OCI-LY7 (cell line): ENCODE measurements at regions not wholly inside any gene's neighbourhood (a gene's known extent, or its start where the extent isn't known, plus 50 kb on each side); places are given as distances from the start of the nearest gene placed in this dataset.

Source experiments
- BruUV-seq: library from RNA; stranded (reverse); fragments of 400-500 nt; replicated peaks from 2 replicates; lab custom pipeline; 2021; lab: Mats Ljungman, UMichigan
- CTCF ChIA-PET: fragments of 300-600 bp; sonication (Branson Sonifier 250); formaldehyde crosslinking; loops from one replicate; lab custom pipeline; 2022; ENCODE audit warnings: antibody characterized with exemption; ENCODE audit not compliant: unreplicated experiment; lab: Charles Lee
- POLR2A ChIA-PET: fragments of 300-600 bp; sonication (Branson Sonifier 250); formaldehyde crosslinking; loops from one replicate; lab custom pipeline; 2022; ENCODE audit warnings: antibody characterized with exemption; lab: Charles Lee
- DNase-seq: peaks from one replicate; pipeline ENCODE4 v3.0.0-alpha.2; 2015; ENCODE audit warnings: low spot score
- H2AFZ ChIP-seq: fragments of 200-600 bp; sonication (generic), shearing (Covaris generic); 2 replicates; pipeline ENCODE4 v1.6.1; 2014; ENCODE audit warnings: mild to moderate bottlenecking, antibody characterized with exemption, low read length, moderate library complexity
- H3K27ac ChIP-seq: fragments of 200-600 bp; sonication (generic); 2 replicates; pipeline ENCODE4 v1.5.1; 2014; ENCODE audit warnings: mixed run types, low read depth, mild to moderate bottlenecking, moderate library complexity, low read length, inconsistent platforms; ENCODE audit not compliant: poor library complexity, severe bottlenecking
- H3K36me3 ChIP-seq: fragments of 200-600 bp; sonication (generic); 2 replicates; pipeline ENCODE4 v1.6.1; 2014; ENCODE audit warnings: mild to moderate bottlenecking, antibody characterized with exemption, low read length, moderate library complexity, mixed read lengths; ENCODE audit not compliant: insufficient read depth
- H3K4me1 ChIP-seq: fragments of 200-600 bp; sonication (generic); 2 replicates; pipeline ENCODE4 v1.5.1; 2014; ENCODE audit warnings: mild to moderate bottlenecking, low read length; ENCODE audit not compliant: insufficient read depth, poor library complexity, severe bottlenecking
- H3K4me2 ChIP-seq: fragments of 200-600 bp; sonication (generic); 2 replicates; pipeline ENCODE4 v1.6.1; 2014; ENCODE audit warnings: mild to moderate bottlenecking, low read length
- H3K4me3 ChIP-seq: fragments of 200-600 bp; sonication (generic); 2 replicates; pipeline ENCODE4 v1.5.1; 2014; ENCODE audit warnings: mild to moderate bottlenecking, low read depth, low read length; ENCODE audit not compliant: poor library complexity, severe bottlenecking
- H3K79me2 ChIP-seq: fragments of 200-600 bp; sonication (generic); 2 replicates; pipeline ENCODE4 v1.6.1; 2016; ENCODE audit warnings: low read depth, mild to moderate bottlenecking, low read length, moderate library complexity, mixed read lengths; ENCODE audit not compliant: insufficient read depth
- H3K9me2 ChIP-seq: fragments of 200-600 bp; sonication (generic); 2 replicates; pipeline ENCODE4 v1.6.1; 2016; ENCODE audit warnings: mild to moderate bottlenecking, low read length, mixed read lengths; ENCODE audit not compliant: insufficient read depth
- H3K9me3 ChIP-seq: fragments of 200-600 bp; sonication (generic); 2 replicates; pipeline ENCODE4 v1.6.1; 2014; ENCODE audit warnings: mild to moderate bottlenecking, mixed run types, low read length, mixed read lengths
- H4K20me1 ChIP-seq: fragments of 200-600 bp; sonication (generic); 2 replicates; pipeline ENCODE4 v1.6.1; 2014; ENCODE audit warnings: mild to moderate bottlenecking, antibody characterized with exemption, low read length, moderate library complexity, mixed read lengths; ENCODE audit not compliant: insufficient read depth
- EZH2phosphoT487 ChIP-seq: fragments of 200-600 bp; sonication (generic); IDR thresholded peaks from 2 replicates; pipeline ENCODE4 v1.6.1; 2018; ENCODE audit warnings: low read depth, borderline replicate concordance, mild to moderate bottlenecking, mixed run types, antibody characterized with exemption, low read length, moderate library complexity, mixed read lengths
- intact Hi-C: fragments of 100-400 bp; cut with micrococcal nuclease; formaldehyde crosslinking; loops from one replicate; pipeline ENCODE4 v1.10.0; 2022; ENCODE audit not compliant: unreplicated experiment
- TF ChIP-seq, protein P1 (sequence below): fragments of 200-600 bp; sonication (generic); conservative IDR thresholded peaks from 2 replicates; pipeline ENCODE4 v1.5.1; 2014; ENCODE audit warnings: mild to moderate bottlenecking, antibody characterized with exemption, low read length, moderate library complexity, mixed read lengths

DNA sequence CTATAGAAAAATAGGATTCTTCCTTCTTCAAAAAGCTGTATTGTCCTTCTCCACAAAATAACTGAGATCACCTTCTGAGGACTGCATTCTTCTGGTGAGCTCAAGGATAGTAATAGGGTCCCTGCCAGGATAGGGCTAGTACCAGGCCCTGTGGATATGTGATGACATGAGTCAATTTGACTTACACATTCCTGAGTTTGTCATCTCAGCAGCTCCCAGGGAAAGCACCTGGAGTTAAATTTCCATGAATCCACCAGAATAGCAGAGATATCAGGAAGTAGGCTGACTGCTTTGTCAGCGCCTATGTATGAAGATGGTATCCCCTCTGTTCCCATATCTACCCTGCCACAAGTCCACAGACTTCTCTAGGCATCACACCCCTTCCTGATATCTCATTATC, 225.8 kb downstream of the PMP22 start:
- Histone ChIP-seq H2AFZ (no peak overlapping the region), H3K79me2 (no peaks in the 10 kb centered on the region), H3K4me1 (no peaks in the 10 kb centered on the region), H3K36me3 (no peaks in the 10 kb centered on the region), H3K9me2 (no peaks in the 10 kb centered on the region), H3K4me2 (no peak overlapping the region), H3K9me3 (no peaks in the 10 kb centered on the region), H4K20me1 (no peaks in the 10 kb centered on the region), H3K27ac (no peak overlapping the region), H3K4me3 (no peak overlapping the region)
- TF ChIP-seq, protein P1, sequence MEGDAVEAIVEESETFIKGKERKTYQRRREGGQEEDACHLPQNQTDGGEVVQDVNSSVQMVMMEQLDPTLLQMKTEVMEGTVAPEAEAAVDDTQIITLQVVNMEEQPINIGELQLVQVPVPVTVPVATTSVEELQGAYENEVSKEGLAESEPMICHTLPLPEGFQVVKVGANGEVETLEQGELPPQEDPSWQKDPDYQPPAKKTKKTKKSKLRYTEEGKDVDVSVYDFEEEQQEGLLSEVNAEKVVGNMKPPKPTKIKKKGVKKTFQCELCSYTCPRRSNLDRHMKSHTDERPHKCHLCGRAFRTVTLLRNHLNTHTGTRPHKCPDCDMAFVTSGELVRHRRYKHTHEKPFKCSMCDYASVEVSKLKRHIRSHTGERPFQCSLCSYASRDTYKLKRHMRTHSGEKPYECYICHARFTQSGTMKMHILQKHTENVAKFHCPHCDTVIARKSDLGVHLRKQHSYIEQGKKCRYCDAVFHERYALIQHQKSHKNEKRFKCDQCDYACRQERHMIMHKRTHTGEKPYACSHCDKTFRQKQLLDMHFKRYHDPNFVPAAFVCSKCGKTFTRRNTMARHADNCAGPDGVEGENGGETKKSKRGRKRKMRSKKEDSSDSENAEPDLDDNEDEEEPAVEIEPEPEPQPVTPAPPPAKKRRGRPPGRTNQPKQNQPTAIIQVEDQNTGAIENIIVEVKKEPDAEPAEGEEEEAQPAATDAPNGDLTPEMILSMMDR, result no peak
- TF ChIP-seq EZH2phosphoT487, result no peak
- no TSS peak for BruUV-seq
- CTCF ChIA-PET, result no interaction called here
- POLR2A ChIA-PET, result no interaction called here
- intact Hi-C loops, result no loop called here
- DNase-seq, result no peak

DNA sequence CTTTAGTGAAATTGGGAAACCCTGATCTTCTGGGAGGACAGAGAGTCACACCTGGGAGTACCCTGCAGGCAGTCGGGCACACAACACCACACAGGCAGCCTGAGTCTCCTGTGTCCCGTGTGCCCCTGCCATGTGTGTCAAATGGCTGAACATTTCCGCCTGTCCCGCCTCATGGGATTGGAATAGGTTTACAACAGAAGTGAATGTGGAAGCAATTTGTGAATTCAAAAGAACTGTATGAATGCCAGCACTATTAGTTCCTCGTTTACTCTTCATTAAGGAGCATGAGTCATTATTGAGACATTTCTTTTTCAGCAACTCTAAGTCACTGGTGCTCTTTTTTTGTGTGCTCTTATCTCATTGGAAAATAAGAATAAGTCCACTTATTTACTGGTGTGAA, 226.5 kb downstream of the PMP22 start:
- no peaks in the 10 kb centered on the region for H3K79me2 ChIP-seq
- H3K9me2 ChIP-seq, result no peaks in the 10 kb centered on the region
- H4K20me1 ChIP-seq, result no peaks in the 10 kb centered on the region
- DNase-seq, result no peak
- H3K4me2 ChIP-seq, result no peak overlapping the region
- no peak for TF ChIP-seq EZH2phosphoT487
- TF ChIP-seq, protein P1, result no peak
- BruUV-seq, result no TSS peak
- ChIA-PET POLR2A (no interaction called here), CTCF (no interaction called here)
- no peaks in the 10 kb centered on the region for H3K9me3 ChIP-seq
- H3K4me3 ChIP-seq, result no peak overlapping the region
- H3K27ac ChIP-seq, result no peak overlapping the region
- H3K36me3 ChIP-seq, result no peaks in the 10 kb centered on the region
- H3K4me1 ChIP-seq, result no peaks in the 10 kb centered on the region
- no peak overlapping the region for H2AFZ ChIP-seq
- intact Hi-C loops, result no loop called here

DNA sequence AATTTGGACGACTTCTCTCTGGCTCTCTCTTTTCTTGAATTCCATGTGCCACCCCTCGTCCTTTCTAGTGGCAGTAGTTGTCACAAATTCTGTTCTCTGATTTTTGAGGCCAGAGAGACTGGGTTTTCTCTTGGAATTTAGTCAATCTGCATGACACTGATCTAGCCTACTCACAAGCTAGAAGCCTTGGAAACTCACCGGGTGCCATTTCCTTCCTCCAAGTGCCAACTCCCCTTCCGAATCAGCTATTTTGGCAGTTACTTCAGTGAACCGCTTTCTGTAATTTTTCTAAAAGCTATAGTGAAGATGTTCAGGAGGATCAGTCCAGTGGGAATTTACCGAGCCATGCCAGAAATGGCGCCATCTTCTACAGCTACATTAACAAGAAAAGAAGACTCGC, 228.9 kb downstream of the PMP22 start:
- BruUV-seq, result no TSS peak
- Histone ChIP-seq H3K79me2 (no peaks in the 10 kb centered on the region), H3K4me3 (no peak overlapping the region), H3K27ac (no peak overlapping the region), H3K4me2 (no peak overlapping the region), H2AFZ (no peak overlapping the region), H3K4me1 (no peaks in the 10 kb centered on the region), H4K20me1 (no peaks in the 10 kb centered on the region), H3K36me3 (no peaks in the 10 kb centered on the region), H3K9me3 (no peaks in the 10 kb centered on the region), H3K9me2 (no peaks in the 10 kb centered on the region)
- ChIA-PET POLR2A (no interaction called here), CTCF (no interaction called here)
- DNase-seq, result no peak
- TF ChIP-seq, protein P1, result no peak
- TF ChIP-seq EZH2phosphoT487, result no peak
- intact Hi-C loops, result no loop called here
